DND-41 (cell line): ENCODE measurements at regions not wholly inside any gene's neighbourhood (a gene's known extent, or its start where the extent isn't known, plus 50 kb on each side); places are given as distances from the start of the nearest gene placed in this dataset.

ENCODE experiments used
- ATAC-seq: fragments of 200-7000 bp; cut with Tn5 transposase; 3 replicates; pipeline ENCODE4 v1.9.1; 2021; ENCODE audit warnings: low read depth; ENCODE audit not compliant: insufficient read depth
- DNase-seq: peaks from one replicate; pipeline ENCODE4 v3.0.0-alpha.2; 2020
- H2AFZ ChIP-seq: 2 replicates; pipeline ENCODE4 v1.6.0; 2012; ENCODE audit warnings: low read depth, low read length
- H3K27ac ChIP-seq: 2 replicates; pipeline ENCODE4 v1.5.1; 2012; ENCODE audit warnings: low read length, inconsistent platforms
- H3K27me3 ChIP-seq: fragments of 200-600 bp; sonication (generic); 2 replicates; pipeline ENCODE4 v1.6.0; 2012; ENCODE audit warnings: low read length, mild to moderate bottlenecking, inconsistent platforms; ENCODE audit not compliant: insufficient read depth, poor library complexity
- H3K36me3 ChIP-seq: 2 replicates; pipeline ENCODE4 v1.5.1; 2012; ENCODE audit warnings: low read length, inconsistent platforms; ENCODE audit not compliant: insufficient read depth
- H3K4me1 ChIP-seq: 2 replicates; pipeline ENCODE4 v1.5.1; 2012; ENCODE audit warnings: mild to moderate bottlenecking, low read length; ENCODE audit not compliant: insufficient read depth
- H3K4me2 ChIP-seq: 2 replicates; pipeline ENCODE4 v1.6.0; 2012; ENCODE audit warnings: mild to moderate bottlenecking, moderate library complexity, low read length, inconsistent platforms; ENCODE audit not compliant: insufficient read depth
- H3K4me3 ChIP-seq, 2 experiments: fragments of 200-600 bp in 1 of 2; shearing (Covaris generic) in 1 of 2; 2 replicates each; pipeline ENCODE4 v1.5.1; 2012 to 2016; ENCODE audit warnings: inconsistent platforms in 2 of 2, low read length in 2 of 2, mild to moderate bottlenecking in 2 of 2, low read depth in 1 of 2, moderate library complexity in 1 of 2
- H3K79me2 ChIP-seq: 2 replicates; pipeline ENCODE4 v1.6.0; 2012; ENCODE audit warnings: low read length, inconsistent platforms; ENCODE audit not compliant: insufficient read depth
- H3K9ac ChIP-seq: 2 replicates; pipeline ENCODE4 v1.6.0; 2012; ENCODE audit warnings: low read depth, mild to moderate bottlenecking, inconsistent platforms, low read length, moderate library complexity
- H3K9me3 ChIP-seq: 2 replicates; pipeline ENCODE4 v1.5.1; 2012; ENCODE audit warnings: low read length, moderate library complexity, mild to moderate bottlenecking, inconsistent platforms; ENCODE audit not compliant: insufficient read depth, severe bottlenecking
- H4K20me1 ChIP-seq: 2 replicates; pipeline ENCODE4 v1.6.0; 2012; ENCODE audit warnings: low read length; ENCODE audit not compliant: insufficient read depth
- CTCF ChIP-seq: IDR thresholded peaks from 2 replicates; pipeline ENCODE4 v1.5.1; 2012; ENCODE audit warnings: borderline replicate concordance, low read length, moderate library complexity, mild to moderate bottlenecking; ENCODE audit not compliant: poor library complexity, severe bottlenecking; ENCODE audit errors: extremely low read depth
- EZH2 ChIP-seq: IDR thresholded peaks from 3 replicates; pipeline ENCODE4 v1.6.1; 2012; ENCODE audit warnings: borderline replicate concordance, low read depth, mild to moderate bottlenecking, moderate library complexity, low read length, inconsistent platforms; ENCODE audit not compliant: severe bottlenecking

GRCh38 chr5:118439831-118440230 is 548.5 kb downstream of the DTWD2 start:
- H3K9ac ChIP-seq: no peak overlapping the region
- no peak for TF ChIP-seq EZH2
- no peak for TF ChIP-seq CTCF
- H3K36me3 ChIP-seq: no peaks in the 10 kb centered on the region
- no peaks in the 10 kb centered on the region for H3K4me1 ChIP-seq
- H3K27me3 ChIP-seq: no peaks in the 10 kb centered on the region
- no peak overlapping the region for H3K4me3 ChIP-seq
- H4K20me1 ChIP-seq: no peaks in the 10 kb centered on the region
- no peak overlapping the region for H3K27ac ChIP-seq
- DNase-seq: no peak
- no peak for ATAC-seq
- H2AFZ ChIP-seq: no peak overlapping the region
- H3K9me3 ChIP-seq: no peaks in the 10 kb centered on the region
- no peak overlapping the region for H3K4me2 ChIP-seq
- no peaks in the 10 kb centered on the region for H3K79me2 ChIP-seq

DNA sequence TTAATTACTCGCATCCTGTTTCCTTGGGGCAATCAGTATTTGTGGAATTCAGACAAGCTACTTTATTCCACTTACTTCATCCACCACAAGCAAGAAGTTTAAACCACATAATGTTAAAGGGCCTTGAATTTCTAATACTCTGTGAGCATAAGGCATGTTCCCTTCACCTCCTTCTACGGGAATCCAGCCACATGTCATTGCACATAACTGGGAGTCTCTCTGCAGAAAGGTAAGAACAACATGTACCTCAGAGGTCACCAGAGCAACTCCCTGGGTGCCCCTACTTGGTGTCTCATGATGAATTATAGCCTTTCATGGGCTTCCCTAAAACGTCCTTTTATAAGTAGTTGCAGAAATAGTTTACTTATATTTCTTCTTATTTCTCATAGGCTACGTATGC is 553.2 kb downstream of the DTWD2 start:
- no peaks in the 10 kb centered on the region for H4K20me1 ChIP-seq
- H3K27me3 ChIP-seq: no peaks in the 10 kb centered on the region
- no peak overlapping the region for H3K4me2 ChIP-seq
- H3K36me3 ChIP-seq: no peaks in the 10 kb centered on the region
- ATAC-seq (no peak), DNase-seq (no peak)
- H3K9me3 ChIP-seq: no peaks in the 10 kb centered on the region
- H3K9ac ChIP-seq: no peak overlapping the region
- no peaks in the 10 kb centered on the region for H3K4me1 ChIP-seq
- no peak overlapping the region for H3K27ac ChIP-seq
- H3K79me2 ChIP-seq: no peaks in the 10 kb centered on the region
- H2AFZ ChIP-seq: no peak overlapping the region
- H3K4me3 ChIP-seq: no peak overlapping the region
- TF ChIP-seq EZH2: no peak
- TF ChIP-seq CTCF: no peak

DNA sequence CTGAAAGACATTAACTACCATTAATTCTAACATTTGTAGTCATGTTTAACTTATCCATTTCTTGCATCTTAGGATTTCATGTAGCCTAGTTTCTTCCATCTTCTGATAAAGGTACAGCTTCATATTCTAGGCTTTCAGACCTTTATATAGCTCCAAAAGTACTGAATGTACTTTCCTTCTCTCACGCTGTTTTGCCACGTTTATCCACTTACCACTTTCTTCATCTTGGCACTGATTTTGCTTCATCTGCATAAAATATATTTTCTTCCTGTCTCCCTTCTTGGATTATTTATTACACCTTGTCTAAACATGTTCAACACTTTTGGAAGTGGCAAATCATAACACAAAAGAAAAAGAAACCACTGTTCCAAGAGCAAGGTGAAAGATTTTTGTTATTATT is 553.8 kb downstream of the DTWD2 start:
- Histone ChIP-seq H3K27ac (no peak overlapping the region), H3K36me3 (no peaks in the 10 kb centered on the region), H3K79me2 (no peaks in the 10 kb centered on the region), H3K9ac (no peak overlapping the region), H3K4me1 (no peaks in the 10 kb centered on the region), H4K20me1 (no peaks in the 10 kb centered on the region), H3K4me3 (no peak overlapping the region), H3K27me3 (no peaks in the 10 kb centered on the region), H3K9me3 (no peaks in the 10 kb centered on the region), H2AFZ (no peak overlapping the region), H3K4me2 (no peak overlapping the region)
- DNase-seq (no peak), ATAC-seq (no peak)
- TF ChIP-seq EZH2 (no peak), CTCF (no peak)

DNA sequence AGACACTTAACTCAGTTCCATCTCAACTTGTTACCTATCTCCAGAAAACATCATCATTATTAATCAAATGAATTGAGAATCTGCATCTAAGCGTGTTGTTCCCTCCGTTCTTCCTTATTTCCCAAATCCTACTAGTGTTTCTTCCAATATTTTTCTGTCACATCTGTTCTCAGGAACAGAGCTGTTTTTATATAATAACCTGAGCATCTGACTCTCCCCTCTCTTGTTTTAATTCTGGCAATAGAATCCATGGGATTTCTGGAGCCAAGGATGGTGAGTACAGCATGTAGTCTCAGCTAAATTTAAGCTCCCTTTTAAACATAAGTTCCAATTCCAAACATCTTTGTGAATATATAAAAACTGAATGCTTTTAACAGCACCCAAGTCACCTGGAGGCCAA is 558.3 kb downstream of the DTWD2 start:
- H3K9me3 ChIP-seq: no peaks in the 10 kb centered on the region
- DNase-seq (no peak), ATAC-seq (no peak)
- H4K20me1 ChIP-seq: no peaks in the 10 kb centered on the region
- H3K36me3 ChIP-seq: no peaks in the 10 kb centered on the region
- H2AFZ ChIP-seq: no peak overlapping the region
- no peak overlapping the region for H3K27ac ChIP-seq
- no peak overlapping the region for H3K4me2 ChIP-seq
- TF ChIP-seq CTCF (no peak), EZH2 (no peak)
- no peak overlapping the region for H3K4me3 ChIP-seq
- no peak overlapping the region for H3K9ac ChIP-seq
- H3K27me3 ChIP-seq: no peaks in the 10 kb centered on the region
- no peaks in the 10 kb centered on the region for H3K79me2 ChIP-seq
- no peaks in the 10 kb centered on the region for H3K4me1 ChIP-seq
